HUDEP-2 (cell line): ENCODE measurements at regions not wholly inside any gene's neighbourhood (a gene's known extent, or its start where the extent isn't known, plus 50 kb on each side); places are given as distances from the start of the nearest gene placed in this dataset.

Source experiments
- DNase-seq, 76 experiments: peaks; one replicate each; lab custom pipeline; 2025; ENCODE audit not compliant: unreplicated experiment in 76 of 76; lab: John Stamatoyannopoulos, UW

DNA sequence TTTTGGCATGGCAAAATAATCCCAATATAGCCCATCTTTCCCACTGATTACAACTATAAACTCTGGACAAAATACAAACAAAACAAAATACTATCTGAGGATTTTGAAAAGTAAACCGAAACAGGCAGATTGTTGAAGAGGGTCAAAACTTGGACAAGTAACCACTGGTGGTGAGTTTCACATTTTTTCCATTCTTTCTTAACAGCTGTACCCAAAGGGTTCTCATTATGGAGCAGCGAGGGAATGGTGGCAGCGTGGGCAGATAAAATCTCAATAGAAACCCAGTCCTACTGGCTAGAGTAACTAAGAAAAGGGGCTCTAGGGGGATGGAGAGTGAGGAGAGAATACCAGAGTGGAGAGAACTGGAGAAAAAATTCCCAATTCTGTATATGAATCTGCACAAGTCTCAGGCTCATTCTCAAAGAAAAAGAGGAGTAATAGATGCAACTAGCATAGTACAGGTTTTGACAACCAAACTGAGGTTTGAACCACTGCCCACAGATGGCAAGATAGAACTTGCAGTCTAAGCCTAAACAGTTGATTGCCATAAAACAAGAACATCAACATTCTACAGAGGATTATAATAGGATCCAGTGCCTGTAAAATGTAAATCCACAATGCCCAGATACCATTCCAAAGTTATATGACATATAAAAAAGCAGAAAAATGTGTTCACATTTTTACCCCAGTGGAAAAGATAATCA lies 284.5 kb downstream of the KCNRG start:
- no peak for DNase-seq

DNA sequence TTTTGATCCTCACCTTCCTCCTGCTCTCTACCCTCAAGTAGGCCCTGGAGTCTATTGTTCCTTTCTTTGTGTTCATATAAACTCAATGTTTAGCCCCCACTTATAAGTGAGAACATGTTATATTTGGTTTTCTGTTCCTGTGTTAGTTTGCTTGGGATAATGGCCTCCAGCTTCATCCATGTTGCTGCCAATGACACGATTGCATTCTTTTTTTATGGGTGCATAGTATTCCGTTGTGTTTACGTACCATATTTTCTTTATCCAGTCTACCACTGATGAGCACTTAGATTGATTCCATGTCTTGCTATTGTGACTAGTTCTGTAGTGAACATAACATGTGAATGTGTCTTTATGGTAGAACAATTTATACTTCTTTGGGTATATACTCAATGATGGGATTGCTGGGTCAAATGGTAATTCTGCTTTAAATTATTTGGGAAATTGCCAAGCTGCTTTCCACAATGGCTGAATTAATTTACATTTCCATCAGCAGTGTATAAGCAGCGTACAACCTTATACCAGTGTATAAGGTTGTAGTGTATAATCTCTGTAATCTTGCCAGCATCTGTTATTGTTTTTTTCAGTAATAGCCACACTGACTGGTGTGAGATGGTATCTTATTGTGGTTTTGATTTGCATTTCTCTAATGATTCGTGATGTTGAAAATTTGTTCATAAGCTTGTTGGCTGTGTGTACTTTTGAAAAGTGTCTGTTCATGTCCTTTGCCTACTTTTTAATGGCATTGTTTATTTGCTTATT lies 288.9 kb downstream of the KCNRG start:
- DNase-seq: no peak

DNA sequence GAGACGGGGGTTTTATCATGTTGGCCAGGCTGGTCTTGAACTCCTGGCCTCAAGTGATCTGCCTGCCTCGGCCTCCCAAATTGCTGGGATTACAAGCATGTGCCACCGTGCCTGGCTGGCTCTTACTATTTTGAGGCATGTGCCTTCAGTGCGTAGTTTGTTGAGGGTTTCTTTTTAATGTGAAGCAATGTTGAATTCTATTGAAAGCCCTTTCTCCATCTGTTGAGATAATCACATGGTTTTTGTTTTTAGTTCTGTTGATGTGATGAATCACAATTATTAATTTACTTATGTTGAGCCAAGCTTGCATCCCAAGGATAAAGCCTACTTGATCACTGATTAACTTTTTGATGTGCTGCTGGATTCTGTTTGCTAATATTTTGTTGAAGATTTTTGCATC lies 290.9 kb downstream of the KCNRG start:
- no peak for DNase-seq

DNA sequence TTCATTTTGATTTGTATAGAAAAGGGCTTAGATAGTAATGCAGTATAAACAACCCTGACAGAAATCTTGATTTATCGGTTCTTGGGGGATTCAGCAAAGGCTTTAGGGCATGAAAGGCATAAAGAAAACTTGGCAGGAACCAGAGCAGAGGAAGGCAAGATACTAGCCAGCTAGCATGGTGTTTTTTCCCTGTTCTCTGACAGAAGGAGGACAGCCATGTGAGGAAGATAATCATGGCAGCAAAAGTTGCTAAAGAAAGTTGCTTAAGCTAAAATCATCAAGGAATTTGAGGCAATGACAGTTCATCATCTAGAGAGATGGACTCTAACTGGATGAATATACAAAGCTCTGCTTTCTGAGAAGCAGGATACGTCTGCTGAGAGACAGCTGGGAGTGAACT lies 294.1 kb downstream of the KCNRG start:
- no peak for DNase-seq

DNA sequence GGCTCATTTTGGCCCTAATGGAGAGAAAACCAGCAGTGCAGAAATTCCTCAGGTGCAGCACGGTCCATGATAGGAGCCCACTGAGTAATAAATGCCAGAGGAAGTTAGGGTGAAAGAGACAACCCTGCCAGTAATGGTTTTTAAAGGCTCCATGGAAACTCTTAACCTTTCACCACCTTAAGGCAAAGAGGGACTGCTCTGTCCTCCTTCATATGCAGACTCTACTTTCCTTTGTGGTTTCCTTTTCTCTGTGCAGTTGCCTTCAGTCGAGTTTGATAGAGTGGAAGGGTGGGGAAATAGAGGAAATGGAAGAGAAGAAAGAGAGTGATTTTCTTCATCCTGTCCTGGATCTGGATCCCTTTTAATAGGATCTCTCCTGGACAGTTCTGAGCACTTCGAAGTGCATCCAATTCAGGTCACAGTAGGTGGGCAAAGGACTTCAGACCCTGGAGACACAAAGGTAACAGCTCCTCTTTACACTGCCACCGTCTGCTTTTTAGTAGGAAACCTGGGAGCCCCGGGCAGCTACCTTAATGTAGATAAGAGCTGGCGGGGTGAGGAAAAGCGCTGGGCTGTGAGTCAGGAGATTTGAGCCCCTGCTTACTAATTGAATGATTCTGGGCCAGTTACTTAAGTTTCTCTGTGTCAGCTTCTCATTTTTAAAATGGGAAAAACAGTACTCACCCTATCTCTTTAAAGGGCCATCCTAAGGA lies 294.8 kb downstream of the KCNRG start:
- DNase-seq: no peak

DNA sequence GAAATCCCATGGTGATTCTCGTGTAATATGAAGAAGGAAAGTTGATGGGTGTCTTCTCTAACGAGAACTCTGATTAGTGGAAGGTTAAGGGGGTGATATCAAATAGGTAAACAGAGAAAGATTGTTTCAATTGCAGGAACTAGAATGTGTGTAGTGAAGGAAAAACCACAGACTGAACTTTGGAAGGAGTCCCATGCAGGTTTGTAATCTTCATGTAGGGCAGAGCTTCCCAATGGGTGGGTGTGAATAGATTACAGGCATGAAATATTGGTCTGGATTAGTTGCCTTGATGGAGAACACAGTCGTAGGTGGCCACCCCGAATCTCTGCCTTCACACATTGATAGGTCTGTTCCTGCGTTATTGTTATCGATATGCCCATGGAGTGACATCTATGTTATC lies 295.5 kb downstream of the KCNRG start:
- no peak for DNase-seq

DNA sequence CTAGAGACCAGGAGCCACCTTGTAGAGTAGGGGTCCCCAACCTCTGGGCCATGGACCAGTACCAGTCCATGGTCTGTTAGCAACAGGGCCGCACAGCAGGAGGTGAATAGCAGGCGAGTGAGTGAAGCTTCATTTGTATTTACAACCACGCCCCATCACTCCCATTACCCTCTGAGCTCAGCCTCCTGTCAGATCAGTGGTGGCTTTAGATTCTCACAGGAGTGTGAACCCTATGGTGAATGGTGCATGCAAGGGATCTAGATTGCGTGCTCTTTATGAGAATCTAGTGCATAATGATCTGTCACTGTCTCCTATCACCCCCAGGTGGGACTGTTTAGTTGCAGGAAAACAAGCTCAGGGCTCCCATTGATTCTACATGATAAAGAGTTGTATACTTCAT lies 303.6 kb downstream of the KCNRG start:
- no peak for DNase-seq

DNA sequence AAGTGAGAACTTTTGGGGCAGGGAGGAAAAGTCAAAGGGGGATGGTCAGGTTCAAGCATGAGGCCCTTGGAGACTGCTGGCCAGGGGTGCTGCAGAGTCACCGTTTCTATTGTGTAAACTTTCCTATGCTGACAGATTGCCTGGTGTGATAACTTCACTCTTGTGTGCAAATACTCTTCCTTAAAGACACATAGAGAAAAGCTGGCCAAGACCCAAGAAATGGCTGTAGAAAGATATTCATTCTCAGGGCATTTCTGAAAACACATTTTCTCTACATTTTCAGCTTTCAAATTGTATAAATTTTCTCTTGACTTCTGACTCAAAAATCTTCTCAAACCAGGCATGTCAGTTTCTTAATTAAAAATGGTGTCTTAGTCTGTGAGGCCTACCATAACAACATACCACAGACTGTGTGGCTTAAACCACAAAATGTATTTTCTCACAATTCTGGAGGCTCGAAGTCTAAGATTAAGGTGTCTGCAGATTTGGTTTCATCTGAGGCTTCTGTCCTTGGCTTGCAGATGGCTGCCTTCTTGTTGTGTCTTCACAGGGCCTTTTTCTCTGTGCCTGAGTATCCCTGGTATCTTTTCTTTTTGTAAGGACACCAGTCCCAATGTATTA lies 304.5 kb downstream of the KCNRG start:
- peak in 25 of 76 experiments; percentile 1 to 59 (median 16) for DNase-seq

DNA sequence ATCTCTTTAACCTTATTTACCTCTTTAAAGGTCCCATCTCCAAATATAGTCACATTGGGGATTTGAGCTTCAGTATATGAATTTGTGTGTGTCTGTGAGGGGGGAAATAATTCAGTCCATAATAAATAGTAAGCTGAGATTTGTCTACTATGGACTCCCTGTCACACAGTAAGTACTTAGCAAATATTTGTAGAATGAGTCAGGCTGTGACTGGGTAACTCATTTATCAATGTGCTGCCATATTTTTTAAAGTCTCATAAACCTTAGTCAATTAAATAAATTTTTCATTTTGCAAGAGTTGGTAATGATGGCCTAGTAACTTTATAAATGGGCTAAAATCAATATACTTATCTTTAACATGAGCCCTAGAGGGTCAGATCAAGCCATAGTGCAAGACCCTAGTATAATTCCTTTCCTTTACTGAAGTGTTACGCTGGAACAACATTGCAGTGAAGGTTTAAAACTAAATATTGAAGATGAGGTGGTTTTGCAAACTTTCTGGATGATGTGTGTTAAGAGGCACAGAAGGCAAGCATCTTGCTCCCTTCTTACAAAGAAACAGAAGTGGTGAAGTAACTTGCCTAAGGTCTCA lies 305.1 kb downstream of the KCNRG start:
- no peak for DNase-seq

DNA sequence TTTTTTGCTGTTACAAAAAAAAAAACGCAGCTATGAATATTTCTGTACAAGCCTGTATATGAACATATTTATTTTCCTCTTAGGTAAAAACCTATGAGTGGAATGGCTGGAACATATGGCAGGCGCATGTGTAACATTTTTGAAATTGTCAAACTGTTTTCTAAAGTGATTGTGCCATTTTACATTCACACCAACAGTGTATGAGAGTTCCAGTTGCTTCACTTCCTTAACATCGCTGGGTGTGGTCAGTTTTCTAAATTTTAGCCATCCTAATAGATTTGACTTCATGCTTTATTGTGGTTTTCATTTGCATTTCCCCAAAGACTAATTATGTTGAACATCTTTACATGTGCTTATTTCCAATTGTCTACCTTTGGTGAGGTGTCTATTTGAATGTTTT lies 306.8 kb downstream of the KCNRG start:
- DNase-seq: no peak

DNA sequence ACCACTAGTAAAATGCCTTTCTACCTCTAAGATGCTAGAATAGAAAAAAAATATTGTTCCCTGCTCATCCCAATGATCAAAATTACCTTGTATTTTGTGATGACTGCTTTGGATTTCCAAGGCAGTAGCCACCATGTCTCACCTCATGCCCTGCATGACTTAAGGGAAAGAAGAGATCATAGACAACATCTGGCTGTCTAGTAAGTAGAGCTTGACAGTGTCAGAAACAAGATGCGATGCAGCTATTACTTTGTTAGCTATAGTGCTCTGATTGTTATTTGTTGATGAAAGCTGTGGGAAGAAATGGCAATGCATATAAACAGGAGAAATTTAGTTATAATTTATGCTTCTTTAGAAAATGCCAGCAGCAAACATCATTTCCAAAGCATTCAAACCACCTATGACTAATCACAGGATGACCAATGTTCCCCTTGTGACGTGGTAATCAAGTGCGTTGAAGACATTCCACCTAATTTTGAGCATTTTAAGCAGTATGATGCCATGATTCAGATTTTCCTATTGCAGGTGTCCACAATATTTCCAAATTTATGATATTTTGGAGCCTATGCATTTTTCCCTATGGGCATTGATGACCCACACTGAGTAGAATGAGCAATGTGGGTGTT lies 308.3 kb downstream of the KCNRG start:
- no peak for DNase-seq

DNA sequence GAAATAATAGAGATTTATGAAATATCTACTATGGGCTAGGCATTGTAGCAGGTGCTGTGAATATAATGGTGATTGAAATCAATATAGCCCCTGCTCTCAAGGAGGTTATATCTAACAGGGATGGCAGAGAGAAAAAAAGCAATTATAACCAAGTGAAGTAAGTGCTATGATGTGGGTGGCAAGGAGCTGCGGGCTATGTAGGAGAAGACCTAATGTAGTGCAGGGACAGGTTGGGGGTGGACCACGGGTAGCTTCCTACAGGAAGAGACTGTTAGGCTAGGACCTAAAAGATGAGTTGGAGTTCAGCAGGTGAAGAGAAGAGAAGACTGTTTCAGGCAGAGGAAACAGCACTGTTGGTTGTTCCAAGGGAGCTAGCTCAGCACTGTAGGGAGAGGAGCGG lies 311.0 kb downstream of the KCNRG start:
- DNase-seq: no peak

DNA sequence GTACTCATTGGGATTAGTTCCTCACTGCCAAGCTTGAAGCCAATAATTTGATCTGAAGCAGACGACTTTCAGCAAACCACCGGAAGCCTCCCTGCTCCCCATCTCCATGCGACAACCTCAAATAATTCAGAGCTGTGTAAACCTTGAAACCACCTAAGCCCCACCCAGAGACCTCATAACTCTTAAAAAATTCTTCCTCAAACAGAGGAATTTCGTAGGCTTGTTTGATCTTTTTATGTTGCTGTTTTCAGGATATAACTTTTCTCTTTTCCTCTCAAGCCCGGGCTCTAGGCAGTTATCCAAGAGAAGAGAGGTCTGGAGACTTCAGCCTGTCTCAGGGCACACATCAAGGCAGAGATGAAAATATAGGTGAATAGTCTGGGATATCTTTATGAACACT lies 311.6 kb downstream of the KCNRG start:
- no peak for DNase-seq

DNA sequence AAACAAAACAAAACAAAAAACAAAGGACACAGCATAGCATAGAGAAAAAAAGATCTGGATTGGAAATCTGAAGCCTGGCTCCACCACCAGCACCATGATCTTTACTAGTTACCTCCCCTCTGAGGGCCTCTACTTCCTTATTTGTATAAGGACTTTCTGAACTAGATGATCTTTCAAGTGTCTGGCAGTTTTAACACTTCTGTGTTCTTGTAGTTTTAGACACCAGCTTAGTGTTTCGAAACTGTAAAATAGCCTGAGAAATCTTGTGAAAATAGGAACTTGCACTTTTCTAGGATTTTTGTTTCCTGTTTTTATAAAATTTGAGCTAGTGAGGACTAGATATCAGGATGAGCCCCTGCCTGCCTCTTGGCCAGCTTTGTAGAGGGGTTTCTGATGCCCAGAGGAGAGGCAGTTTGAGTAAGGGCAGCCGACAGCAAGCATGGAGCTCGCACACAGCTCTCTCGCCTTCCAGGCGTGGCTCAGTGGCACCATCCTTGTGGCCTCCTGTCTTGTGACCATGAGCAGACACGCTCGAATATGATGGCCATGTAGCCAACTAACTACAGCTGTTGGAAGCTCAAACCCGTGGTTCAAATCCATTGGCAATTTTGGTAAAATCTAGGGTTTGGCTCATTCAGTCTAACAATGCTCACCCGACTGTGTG lies 319.0 kb downstream of the KCNRG start:
- no peak for DNase-seq

DNA sequence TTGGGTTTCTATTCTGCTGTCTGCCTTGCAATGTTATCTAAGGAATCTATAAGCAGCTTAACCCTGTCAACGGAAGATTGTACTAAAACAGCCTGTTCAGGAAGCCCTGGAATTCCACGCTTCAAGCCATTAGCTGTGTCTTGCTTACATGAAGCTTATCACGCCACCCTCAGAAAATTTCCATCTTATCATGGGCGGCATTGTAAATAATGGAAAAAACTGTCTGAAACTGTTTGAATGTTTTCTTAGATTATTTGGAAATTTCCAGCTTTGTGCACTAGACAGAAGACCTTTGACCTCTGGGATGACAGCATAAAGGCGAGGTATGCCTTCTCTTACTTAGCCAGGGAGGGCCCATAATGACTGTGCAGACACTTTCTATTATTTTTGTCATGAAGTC lies 319.7 kb downstream of the KCNRG start:
- DNase-seq: no peak

DNA sequence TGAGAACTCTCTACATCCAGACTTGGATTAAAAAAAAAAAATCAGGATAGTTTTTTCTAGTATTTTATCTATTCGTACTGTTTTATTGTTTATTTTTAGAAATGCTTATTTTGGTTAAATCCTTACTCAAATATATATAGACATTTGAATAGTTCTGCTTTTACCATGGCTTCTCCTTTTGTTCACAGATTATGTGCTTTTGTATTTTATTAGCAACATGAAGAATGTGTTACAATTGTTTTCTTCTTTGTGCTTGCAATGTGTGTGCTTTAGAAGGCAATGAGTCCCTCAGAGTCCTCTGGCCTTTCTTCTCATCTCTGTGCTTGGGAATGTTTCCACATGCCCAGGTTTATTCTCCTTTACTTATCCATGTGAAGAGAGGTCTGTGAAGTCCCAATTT lies 324.0 kb downstream of the KCNRG start:
- DNase-seq: no peak

DNA sequence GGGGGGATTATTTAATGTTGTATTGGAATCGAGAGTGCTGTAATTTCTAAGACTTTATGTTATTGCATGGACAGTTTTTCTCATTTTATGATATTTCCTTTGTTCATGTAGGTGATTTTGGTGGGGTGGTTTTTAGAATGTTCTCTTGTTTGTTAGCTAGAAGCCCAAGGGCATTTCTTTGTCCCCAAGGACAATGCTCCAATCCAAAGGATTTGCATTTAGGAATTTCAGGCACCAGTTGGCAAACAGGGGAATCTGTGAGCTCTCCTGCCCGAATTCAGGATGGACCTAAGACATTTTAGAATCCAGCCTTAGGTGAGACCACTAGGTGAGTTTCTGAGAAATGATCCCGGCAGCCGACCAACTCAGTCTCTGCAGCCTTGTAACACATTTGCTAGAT lies 324.9 kb downstream of the KCNRG start:
- DNase-seq: no peak

DNA sequence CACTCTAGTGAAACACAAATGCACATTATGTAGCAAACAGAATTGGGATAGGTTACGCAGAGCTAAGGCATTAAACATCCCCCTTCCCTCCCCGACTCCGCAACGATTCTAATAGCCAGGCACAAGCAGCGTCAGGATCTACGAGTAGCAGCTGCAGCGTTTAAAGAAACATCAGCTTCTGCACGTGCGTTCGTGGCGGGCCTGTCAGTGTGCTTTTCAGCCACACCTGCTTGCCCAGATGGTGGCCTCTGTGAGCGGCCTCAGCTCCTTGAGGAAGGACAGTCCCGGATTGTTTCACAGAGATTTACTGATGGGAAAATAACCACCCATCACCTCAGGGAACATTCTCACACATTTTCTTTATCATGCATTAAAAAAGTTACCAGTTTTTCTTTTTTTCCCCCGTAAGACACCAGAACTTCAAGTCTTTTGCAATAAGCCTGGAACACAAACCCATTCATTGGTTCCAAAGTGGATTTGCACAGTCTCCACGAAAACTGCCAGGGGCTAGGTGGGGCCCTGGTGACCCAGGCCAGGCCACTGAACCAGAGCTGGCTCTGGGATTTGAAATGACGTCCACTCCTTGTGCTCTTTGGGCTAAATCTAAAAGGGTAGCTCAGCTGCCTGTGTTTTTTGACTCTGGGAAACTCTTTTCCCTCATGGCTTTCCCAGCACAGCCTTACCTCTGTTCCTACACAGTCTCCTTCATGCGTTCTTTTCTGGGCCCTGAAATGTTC lies 325.5 kb downstream of the KCNRG start:
- no peak for DNase-seq

DNA sequence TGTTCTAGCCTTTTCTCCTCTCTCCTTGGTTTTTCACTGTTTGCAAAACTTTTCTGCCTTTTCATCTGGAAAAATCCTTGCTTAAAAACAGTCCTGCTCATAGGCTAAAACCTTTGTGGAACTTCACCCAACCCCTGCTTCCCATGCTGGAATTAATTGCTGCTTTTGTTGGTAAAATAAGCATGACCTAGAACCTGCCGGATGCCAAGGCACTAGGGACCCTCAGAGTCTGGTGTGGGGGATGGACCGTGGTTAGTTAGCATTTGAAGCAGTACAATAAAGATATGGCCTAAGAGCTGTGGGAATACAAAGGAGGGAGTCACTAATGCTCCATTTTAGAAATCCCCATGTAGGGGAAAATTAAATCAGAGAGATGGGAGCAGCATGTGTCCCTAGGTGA lies 326.3 kb downstream of the KCNRG start:
- DNase-seq: no peak
